GM21381 (cell line): ENCODE measurements at regions not wholly inside any gene's neighbourhood (a gene's known extent, or its start where the extent isn't known, plus 50 kb on each side); places are given as distances from the start of the nearest gene placed in this dataset.

ENCODE experiments used
- ATAC-seq: cut with Tn5 transposase; IDR thresholded peaks from one replicate; pipeline ENCODE4 v1.9.1; 2021; ENCODE audit warnings: mild to moderate bottlenecking, moderate library complexity; ENCODE audit not compliant: unreplicated experiment

GRCh38 chr10:107708981-107709380 lies 544.5 kb upstream of the SORCS1 start:
- no peak for ATAC-seq

- ATAC-seq, result no peak
Observed at GRCh38 chr10:107706096-107706725, 541.7 kb upstream of the SORCS1 start.

GRCh38 chr10:107701943-107702342 lies 537.4 kb upstream of the SORCS1 start:
- no peak for ATAC-seq

- ATAC-seq, result no peak
Observed at GRCh38 chr10:107692072-107692471, 527.6 kb upstream of the SORCS1 start.

- ATAC-seq, result no peak
Observed at GRCh38 chr10:107689323-107689722, 524.8 kb upstream of the SORCS1 start.

GRCh38 chr10:107687701-107688100 lies 523.2 kb upstream of the SORCS1 start:
- ATAC-seq, result no peak

DNA sequence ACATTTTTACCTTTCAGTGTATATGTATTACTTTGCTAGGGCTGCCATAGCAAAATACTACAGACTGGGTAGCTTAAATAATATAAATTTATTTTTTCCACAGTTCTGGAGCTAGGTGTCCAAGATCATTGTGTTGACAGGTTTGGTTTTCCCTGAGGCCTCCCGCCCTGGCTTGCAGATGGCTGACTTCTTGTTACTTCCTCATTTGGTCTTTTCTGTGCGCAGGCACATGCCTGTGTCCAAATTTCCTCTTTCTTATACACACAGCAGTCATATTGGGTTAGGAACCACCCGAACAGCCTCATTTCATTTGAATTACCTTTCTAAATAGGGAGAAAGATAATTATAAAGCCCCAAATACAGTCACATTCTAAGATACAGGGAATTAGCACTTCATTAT lies 521.6 kb upstream of the SORCS1 start:
- no peak for ATAC-seq

GRCh38 chr10:107671960-107672359 lies 507.5 kb upstream of the SORCS1 start:
- ATAC-seq, result no peak

DNA sequence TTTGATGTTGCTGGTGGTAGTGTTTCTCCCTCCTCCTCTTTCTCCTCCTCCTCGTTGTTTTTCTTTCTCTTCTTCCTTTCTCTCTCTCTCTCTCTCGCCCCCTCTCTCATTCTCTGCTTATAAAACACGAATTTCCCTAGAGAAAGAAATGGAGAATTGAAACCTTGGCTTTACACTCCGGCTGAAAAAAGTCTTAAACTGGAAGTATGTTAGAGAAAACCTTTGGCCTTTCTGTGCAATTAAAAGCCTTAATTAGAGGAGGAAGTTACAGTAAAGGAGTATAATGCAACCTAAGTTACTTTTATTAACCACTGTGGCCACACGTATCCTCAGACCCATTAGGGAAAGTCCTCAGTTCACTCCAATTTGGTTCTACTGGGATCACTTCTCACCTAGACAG lies 501.7 kb upstream of the SORCS1 start:
- ATAC-seq, result no peak

GRCh38 chr10:107665459-107665858 lies 501.0 kb upstream of the SORCS1 start:
- no peak for ATAC-seq

GRCh38 chr10:107657851-107658250 lies 493.3 kb upstream of the SORCS1 start:
- ATAC-seq, result no peak

DNA sequence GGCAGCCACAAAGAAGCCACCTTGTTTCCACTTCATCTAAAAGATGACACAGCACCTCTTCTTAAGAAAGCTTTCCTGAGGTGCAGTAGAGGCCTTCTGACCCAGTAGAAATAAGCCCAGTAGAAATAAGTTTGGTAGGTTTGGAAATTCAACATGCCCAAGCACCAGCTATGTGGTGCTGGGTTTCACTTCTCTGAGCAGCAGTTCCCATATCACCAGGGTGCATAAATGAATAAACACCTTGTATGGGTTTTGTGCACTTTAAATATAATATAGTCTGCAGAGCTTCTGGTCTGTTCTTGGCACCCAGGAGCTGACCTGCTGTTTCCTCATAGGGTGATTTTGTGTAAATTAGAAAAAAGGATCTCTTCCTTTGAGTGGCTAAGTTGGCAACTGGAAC lies 492.4 kb upstream of the SORCS1 start:
- no peak for ATAC-seq

GRCh38 chr10:107653832-107654287 lies 489.4 kb upstream of the SORCS1 start:
- ATAC-seq, result peak; percentile 74

DNA sequence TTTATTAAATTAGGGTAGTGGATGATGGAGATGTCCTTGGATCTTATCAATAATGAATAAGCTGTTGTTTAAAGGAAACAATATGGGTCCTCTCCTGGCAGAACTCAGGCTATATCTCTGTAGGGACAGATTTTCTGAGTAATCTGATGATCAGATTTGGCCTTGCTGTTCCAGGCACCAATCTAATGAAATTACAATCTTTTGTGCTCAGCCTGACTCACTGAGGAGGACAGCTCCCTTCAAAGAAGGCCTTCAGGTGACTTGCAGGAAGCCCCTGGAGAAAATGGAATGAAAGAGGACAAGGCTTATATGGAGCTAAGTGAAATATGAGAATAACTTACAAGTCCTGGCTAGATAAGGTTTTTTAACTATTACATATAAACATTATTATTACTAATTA lies 486.4 kb upstream of the SORCS1 start:
- no peak for ATAC-seq

- no peak for ATAC-seq
Observed at GRCh38 chr10:107649249-107649648, 484.7 kb upstream of the SORCS1 start.

GRCh38 chr10:107647462-107647861 lies 483.0 kb upstream of the SORCS1 start:
- no peak for ATAC-seq

- no peak for ATAC-seq
Observed at GRCh38 chr10:107631876-107632275, 467.4 kb upstream of the SORCS1 start.

DNA sequence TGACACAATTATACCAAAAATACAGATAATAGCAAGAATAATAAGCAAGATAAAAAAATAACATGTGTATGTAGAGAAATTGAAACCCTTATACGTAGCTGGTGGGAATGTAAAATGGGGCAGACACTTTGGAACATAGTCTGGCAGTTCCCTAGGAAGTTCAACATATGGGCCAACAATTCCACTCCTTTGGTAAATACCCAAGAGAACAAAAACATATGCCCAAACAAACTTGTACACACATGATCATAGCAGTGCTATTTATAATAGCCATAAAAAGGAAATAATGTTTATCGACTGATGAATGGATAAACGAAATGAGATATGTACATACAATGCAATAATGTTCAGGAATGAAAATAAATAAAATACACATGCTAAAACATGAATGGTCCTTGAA lies 462.4 kb upstream of the SORCS1 start:
- ATAC-seq, result no peak

DNA sequence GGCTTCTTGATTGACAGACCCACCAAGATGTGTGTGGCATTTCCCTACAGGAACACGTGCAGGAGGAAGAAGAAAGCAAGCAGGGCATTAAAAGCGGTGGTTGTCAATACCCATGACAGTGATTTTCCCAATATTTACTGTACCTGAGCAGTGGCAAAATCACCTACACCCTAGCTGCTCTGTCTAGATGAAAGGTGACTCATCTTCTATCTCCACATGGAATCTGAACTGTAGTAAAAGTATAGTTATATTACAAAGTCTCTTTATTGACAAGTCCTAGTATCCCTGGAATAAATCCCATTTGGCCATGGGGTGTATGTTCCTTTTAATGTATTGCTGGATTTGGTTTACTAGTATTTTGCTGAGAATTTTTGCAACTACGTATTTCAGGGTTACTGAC lies 458.8 kb upstream of the SORCS1 start:
- ATAC-seq, result no peak

GRCh38 chr10:107619139-107619538 lies 454.6 kb upstream of the SORCS1 start:
- ATAC-seq, result no peak

GRCh38 chr10:107618504-107618994 lies 454.0 kb upstream of the SORCS1 start:
- ATAC-seq, result no peak

DNA sequence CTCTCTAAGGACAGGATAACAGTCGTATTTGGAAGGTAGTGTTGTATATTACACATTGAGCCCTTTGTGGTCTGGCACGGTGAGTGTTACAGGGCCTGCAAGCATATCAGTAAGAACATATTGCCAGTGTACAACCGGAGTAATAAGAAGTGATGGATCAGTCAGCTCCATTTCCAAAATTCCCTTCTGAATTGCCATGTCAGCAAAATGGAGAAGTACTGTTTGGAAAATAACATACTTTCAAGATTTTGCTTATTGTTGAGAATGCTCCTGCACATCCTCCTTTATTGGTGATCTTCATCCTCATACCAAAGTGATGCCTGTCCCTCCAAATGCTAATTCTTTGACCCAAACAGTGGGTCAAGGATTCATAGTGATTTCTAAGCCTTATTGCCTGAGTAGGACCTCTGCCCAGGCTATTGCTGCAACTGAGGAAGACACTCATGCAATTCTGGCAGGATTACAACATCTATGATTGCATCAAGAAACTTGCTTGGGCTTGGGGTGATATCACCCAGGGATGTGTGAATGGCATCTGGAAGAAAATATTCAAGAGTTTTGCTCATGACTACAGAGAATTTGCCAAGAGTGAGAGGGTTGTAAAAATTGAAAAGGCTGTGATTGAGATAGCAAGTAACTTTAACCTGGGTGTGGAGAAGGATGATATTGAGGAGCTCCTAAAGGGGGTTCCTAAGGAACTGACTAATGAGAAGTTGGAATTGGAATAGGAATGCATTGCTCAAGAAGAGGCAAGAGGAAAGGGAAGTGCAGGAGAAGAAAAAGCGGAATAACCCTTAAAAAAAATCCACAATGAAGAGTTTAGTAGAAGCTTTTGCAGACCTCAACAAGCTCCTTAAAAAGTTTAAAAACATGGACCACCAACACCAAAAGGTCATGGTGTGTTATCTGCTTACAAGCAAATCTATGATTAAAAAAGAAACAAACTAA lies 452.2 kb upstream of the SORCS1 start:
- ATAC-seq, result no peak
